ENCODE measurements at regions not wholly inside any gene's neighbourhood (a gene's known extent, or its start where the extent isn't known, plus 50 kb on each side); places are given as distances from the start of the nearest gene placed in this dataset.

DNA sequence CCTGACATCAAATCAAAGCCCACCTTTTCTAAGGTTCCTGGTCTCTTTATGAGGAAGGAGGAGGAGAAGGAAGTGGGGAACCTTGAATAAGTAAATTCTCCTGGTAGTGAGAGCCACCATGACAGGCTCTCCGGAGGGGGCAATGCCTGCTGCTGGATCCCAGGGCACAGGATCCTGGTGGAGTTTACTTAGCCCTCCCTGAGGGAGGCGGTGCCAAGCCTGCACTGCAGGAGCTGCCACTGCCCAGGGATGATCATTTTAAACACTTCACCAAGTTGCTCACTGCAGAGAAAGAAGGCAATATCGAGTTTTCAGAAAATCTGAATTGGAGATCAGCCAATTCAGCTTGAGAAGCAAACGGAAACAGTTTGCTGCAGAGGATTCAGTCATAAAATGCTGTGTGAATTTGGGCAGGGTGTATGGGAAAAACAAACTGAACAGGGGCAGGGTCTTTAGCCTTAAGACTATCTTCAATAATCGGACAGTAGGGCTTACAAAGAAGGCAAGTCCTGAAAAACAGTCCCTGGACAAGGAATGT lies 200.7 kb downstream of the RAD51AP2 start:
- TF ChIP-seq POLR2AphosphoS5 (IDR thresholded peaks at IDR 0.05), result no peak
- TF ChIP-seq CTCF (IDR thresholded peaks at IDR 0.05), result no peak
- no peak for TF ChIP-seq POLR2A (IDR thresholded peaks at IDR 0.05)
